ENCODE measurements at regions not wholly inside any gene's neighbourhood (a gene's known extent, or its start where the extent isn't known, plus 50 kb on each side); places are given as distances from the start of the nearest gene placed in this dataset.
A peak's percentile ranks its signal among the peaks of the same experiment; 100 is the strongest.

GRCh38 chr16:51759329-51759728, 608.3 kb upstream of the SALL1 start:
- no peak for DNase-seq

DNA sequence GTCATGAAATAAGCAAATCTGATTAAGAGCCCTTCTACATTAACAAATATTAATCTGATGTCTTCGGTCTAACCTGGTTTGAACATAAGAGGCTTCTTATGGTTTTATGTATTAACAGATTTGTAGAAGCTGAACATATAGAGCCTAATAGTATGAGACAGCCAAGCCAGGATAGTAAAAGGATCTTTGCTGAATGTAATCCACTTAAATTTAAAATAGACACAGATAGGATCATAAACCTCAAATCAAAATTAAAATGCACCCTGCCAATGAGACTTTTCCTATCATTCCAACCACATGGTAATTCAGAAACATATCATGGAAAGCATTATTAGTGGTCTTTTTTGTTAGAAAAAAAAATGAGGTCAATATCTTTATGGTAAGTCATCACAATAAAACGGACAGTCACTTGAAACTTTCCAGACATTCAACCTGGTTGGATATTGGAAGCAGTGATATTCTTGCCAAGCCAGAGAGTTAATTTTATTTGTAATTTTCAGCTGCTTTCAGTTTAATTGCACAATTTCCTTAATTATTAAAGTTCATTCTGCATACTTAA, 606.9 kb upstream of the SALL1 start:
- DNase-seq = no peak

DNA sequence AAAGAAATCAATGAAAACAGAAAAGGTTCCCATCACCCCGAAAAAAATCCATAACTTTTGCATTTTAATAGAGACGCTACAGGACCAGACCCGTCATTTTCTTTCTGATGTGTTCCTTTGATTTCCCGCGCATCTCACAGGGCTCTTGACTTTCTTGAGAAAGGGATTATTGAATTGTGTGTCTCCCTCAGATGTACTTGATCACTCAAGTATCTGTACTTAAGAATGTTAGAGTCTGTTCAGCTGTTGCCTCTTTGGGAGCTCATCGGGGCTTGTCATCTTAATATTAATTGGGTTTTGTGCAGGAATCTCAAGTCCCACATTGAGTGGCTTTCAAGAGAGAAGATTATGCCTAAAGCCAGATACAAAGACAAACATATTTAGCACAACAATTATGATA, 606.4 kb upstream of the SALL1 start:
- DNase-seq = no peak

- DNase-seq = no peak
These were observed 606.0 kb upstream of the SALL1 start for GRCh38 chr16:51757124-51757470.

- DNase-seq = no peak
These were observed 605.5 kb upstream of the SALL1 start for GRCh38 chr16:51756447-51757123.

DNA sequence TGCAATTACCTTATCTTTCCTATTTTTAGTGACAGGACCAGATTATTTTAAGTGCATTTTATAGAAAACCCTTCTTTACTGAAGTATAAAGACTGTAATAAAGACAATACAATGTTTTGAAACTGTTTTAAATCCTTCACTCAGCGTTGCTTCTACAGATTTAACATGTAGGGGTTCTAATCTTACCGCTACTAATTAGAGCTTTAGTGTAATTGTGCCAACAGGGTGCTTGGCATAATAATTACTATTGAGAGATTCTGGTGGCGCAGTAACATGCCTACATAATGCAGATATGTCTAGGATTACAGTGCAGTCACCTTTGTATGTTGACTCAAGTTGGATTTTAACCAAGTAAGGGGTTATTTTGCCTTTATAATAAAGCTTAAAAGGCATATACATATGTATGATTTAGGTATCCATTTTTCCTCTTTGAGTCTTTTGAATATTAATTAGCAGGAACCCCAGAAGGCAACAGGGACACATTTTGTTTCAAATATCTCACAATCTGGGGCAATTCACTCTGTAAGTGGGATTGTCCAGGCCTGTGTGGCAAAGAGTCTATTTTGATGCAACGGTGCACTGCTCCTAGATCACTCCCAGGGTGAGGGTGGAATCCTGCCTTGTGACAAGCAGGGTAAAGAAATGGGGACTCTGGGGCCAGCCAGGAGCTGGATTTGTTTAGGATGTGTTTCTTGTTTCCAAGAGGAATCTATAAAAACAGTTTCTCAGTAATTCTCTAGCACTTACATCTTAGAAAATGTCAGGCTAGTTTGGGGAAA, 604.7 kb upstream of the SALL1 start:
- no peak for DNase-seq

DNA sequence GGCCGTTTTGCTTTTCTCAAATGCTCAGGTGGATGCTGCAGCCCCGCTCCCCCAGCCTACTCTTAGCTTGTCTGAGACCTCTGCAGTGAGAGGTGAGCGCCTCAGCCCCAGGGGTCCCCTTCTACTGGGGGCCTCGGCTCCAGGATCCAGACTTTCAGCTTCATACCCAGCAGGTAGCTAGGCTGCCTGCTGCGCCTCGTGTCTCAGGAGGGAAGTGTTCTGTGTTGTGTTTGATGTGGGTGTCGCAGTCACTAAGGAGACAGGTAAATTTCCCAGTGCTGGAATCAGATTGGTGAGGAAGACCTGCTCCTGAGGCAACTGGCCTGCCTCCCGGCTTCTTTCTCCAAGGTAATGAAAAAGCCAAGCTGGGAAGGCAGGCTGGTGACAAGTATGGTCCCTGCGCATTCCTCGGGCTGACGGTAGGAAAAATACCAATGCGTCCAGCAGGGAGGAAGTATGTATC, 604.0 kb upstream of the SALL1 start:
- peak in 1 of 2 experiments; percentile 4 for DNase-seq

GRCh38 chr16:51753467-51754127, 602.5 kb upstream of the SALL1 start:
- no peak for DNase-seq

DNA sequence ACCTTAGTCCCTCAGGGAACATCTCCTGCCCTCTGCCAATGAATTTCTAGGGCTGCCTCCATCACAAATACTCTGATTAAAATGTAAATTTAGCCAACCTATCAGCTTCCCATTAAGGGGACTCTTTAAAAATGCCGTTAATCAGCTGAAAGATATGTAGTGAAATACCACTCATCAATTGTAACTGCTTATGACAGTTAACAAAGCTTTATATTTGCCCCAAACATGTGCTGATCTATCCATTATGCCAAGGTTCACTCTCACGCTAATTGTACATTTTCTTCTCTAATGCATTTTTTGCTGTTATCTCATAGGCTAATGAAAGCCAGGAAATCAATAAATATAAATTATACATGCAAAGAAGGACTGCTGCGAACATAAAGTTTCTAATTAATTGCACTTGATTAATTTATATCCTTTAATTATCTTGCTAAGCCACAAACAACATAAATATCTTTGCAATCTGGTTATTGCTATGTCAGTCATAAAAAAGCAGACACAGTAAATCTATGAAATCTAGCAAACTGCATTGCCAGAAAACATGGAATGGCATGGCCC, 601.4 kb upstream of the SALL1 start:
- no peak for DNase-seq

DNA sequence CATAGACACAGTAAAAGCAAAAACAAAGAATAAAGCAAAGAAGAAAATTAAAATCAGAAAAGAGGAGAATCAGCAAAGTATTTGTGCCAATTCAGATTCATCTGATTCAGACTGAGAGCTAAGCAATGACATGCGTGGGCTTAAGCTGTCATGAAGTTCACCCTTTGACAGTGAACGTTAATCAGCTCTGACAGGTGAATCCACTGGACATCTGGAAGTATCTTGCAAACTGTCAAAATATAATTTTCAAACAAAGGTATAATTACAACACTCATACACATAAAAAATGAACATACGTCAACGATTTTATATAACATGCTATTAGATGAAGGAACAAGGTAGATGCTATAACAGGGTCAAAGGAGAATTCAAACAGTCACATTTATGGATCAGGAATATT, 596.3 kb upstream of the SALL1 start:
- DNase-seq = peak in 1 of 2 experiments; percentile 27

GRCh38 chr16:51734220-51734619, 583.1 kb upstream of the SALL1 start:
- no peak for DNase-seq

DNA sequence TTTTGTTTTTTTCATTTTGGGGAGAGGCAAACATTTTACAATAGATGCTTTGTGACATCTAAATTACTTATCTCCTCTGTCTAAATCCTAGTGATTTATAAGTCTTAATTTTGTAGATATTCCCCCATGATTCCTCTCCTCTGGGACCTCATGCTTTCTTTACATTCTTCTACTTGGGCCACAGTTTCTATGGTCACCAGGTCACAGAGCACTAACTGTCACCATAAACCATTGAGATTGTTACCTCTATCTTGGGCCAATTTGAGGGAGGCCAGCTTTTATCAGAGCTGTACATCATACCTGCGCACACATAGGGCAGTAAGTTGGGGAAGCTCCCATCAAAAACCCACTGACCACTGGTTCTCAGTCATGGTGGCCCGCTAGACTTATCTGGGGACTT, 582.1 kb upstream of the SALL1 start:
- DNase-seq = no peak

- DNase-seq = no peak
These were observed 580.1 kb upstream of the SALL1 start for GRCh38 chr16:51731160-51731559.

- no peak for DNase-seq
These were observed 572.1 kb upstream of the SALL1 start for GRCh38 chr16:51723036-51723724.

DNA sequence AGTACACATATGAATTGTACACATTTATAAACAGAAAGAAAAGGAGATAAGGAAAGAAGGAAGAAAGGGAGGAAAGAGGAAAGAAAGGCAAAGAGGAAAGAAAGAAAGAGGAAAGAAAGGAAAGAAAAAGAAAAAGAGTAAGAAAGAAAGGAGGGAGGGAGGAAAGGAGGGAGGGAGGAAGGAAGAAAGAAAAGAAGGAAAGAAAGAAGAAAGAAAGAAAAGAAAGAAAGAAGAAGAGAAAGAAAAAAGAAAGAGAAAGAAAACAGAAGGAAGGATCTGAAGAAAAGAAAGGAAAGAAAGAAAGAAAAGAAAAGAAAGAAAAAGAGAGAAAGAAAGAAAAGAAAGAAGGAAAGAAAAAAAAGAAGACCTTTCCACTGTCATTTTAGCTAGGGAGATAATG, 571.4 kb upstream of the SALL1 start:
- no peak for DNase-seq

- no peak for DNase-seq
These were observed 568.3 kb upstream of the SALL1 start for GRCh38 chr16:51719376-51719775.

- no peak for DNase-seq
These were observed 565.1 kb upstream of the SALL1 start for GRCh38 chr16:51716195-51716594.

DNA sequence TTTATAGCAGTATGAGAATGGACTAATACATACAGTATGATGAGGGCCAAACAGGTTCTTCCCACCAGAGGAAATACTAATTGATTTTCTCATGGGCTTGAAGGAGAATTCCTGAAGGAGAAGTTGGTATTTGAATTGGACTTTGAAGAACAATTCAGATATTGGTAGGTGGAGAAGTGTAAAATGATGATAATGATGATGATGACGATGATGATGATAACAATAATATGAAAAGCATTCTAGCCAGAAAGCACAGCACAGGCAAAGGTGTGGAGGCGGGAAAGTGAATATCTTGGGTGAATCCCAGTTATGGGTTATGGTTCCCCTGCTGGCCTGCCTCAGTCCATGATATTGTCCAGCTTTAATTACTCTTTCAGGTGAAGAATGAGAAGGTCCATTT, 562.4 kb upstream of the SALL1 start:
- DNase-seq = no peak

DNA sequence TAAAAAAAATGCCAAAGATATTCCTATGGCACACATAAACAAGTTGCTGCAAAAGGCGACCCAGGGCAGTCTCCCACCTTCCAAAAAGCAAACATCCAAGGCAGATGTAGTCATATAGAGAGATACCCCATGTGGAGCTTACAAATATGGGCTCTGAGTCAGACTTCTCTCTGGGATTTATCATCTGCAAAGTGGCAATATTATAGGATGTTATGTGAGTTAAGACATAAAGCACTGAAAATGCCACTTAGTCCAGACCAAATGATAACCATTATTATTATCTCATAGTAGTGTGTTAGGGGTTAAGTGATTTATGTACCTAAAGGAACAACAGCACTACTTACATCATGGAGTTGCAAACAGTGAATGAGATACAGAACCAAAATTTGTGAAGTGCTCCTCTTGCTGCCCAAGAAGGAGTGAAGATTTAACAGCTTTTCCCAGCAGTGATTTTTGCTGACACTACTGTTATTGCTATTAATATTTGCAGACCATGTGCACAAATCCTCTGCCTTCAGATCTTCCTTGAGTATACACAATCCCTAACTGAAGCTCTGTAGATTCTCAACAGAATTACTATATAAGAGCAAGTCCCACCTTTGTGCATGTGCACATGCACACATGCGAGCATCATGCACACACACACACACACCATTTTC, 560.0 kb upstream of the SALL1 start:
- DNase-seq = no peak

- DNase-seq = no peak
These were observed 559.1 kb upstream of the SALL1 start for GRCh38 chr16:51710186-51710585.

DNA sequence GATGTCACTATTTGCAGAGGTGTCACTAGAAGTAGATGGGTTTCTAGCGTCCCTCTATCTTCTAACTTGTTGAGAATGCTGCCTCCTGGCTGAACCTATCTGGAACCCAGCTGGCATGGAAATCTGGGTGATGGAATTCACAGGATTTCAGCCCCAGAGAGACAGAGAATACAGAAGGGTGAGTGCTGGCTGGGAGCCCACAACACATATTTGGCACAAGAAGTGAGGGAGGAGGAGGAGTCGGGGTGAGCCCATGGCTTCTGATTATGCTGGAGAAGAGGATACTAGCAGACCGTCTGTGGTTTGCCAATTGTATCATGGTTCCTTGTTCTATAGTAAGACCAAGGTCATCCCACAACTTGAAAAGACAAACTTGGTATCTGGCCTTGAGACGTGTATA, 557.8 kb upstream of the SALL1 start:
- DNase-seq = no peak

DNA sequence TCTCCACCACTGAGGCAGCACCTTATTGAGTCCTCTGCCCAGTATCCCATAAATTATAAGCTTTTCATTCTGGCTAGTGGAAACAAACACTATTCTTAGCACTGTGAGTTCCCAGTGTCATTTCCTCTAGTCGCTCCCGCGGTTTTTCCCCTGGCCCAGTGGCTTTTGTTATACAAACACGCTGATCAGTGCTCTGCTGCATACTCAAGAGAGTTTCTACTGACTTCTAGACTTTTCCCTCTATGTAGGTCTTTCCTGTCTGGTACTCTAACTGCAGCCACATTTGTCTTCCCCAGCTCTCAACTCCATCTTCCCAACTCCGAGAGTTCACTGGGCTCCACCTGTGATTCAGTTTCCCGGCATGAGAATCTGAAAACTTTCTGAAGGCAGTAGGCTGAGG, 556.6 kb upstream of the SALL1 start:
- DNase-seq = no peak

Data from NCI-H526 (cell line).